IMR-90 (cell line): ENCODE measurements at regions not wholly inside any gene's neighbourhood (a gene's known extent, or its start where the extent isn't known, plus 50 kb on each side); places are given as distances from the start of the nearest gene placed in this dataset.

Experiments
- ATAC-seq: fragments of 200-7000 bp; cut with Tn5 transposase; 2 replicates; pipeline ENCODE4 v1.9.1; 2020; ENCODE audit warnings: low read depth, mild to moderate bottlenecking, moderate library complexity
- BruUV-seq: library from RNA; stranded (reverse); fragments of 400-500 nt; replicated peaks from 2 replicates; lab custom pipeline; 2021; lab: Mats Ljungman, UMichigan
- CTCF ChIA-PET: fragments of 300-600 bp; formaldehyde crosslinking; extraction: SDS; loops from one replicate; lab custom pipeline; 2021; ENCODE audit warnings: antibody characterized with exemption; lab: Yijun Ruan, JAX
- POLR2A ChIA-PET: fragments of 300-600 bp; sonication (Branson Sonifier 250); formaldehyde crosslinking; loops from one replicate; lab custom pipeline; 2022; ENCODE audit warnings: antibody characterized with exemption; ENCODE audit not compliant: unreplicated experiment; lab: Charles Lee
- DNase-seq: peaks from one replicate; pipeline ENCODE4 v3.0.0; 2013
- H2AFZ ChIP-seq: replicated peaks from 2 replicates; pipeline ENCODE3; 2013; ENCODE audit warnings: low read length, mild to moderate bottlenecking; ENCODE audit not compliant: poor library complexity
- H2AK5ac ChIP-seq: 2 replicates; pipeline ENCODE4 v1.6.1; 2013; ENCODE audit warnings: low read depth, low read length, inconsistent platforms
- H2AK9ac ChIP-seq: replicated peaks from 2 replicates; pipeline ENCODE3; 2013; ENCODE audit warnings: mild to moderate bottlenecking, low read depth, low read length, moderate library complexity; ENCODE audit not compliant: poor library complexity
- H2BK120ac ChIP-seq: 2 replicates; pipeline ENCODE4 v1.6.1; 2013; ENCODE audit warnings: low read depth, low read length, inconsistent platforms
- H2BK15ac ChIP-seq: 3 replicates; pipeline ENCODE4 v1.6.1; 2013; ENCODE audit warnings: low read depth, low read length, inconsistent platforms
- H2BK20ac ChIP-seq: 2 replicates; pipeline ENCODE4 v1.6.1; 2013; ENCODE audit warnings: low read depth, mild to moderate bottlenecking, inconsistent platforms, low read length, moderate library complexity
- H2BK5ac ChIP-seq: 2 replicates; pipeline ENCODE4 v1.6.1; 2013; ENCODE audit warnings: mild to moderate bottlenecking, low read depth, low read length, inconsistent platforms; ENCODE audit not compliant: poor library complexity, severe bottlenecking
- H3K14ac ChIP-seq: replicated peaks from 2 replicates; pipeline ENCODE4 v1.6.1; 2013; ENCODE audit warnings: low read depth, low read length, inconsistent platforms
- H3K18ac ChIP-seq: 2 replicates; pipeline ENCODE4 v1.6.1; 2013; ENCODE audit warnings: low read depth, low read length, control low read depth
- H3K23ac ChIP-seq: 2 replicates; pipeline ENCODE4 v1.6.1; 2013; ENCODE audit warnings: low read depth, low read length, inconsistent platforms
- H3K27ac ChIP-seq: 2 replicates; pipeline ENCODE4 v1.5.1; 2013; ENCODE audit warnings: mild to moderate bottlenecking, control low read depth, low read length; ENCODE audit not compliant: insufficient read depth
- H3K27me3 ChIP-seq: 2 replicates; pipeline ENCODE4 v1.6.1; 2013; ENCODE audit warnings: low read length; ENCODE audit not compliant: control insufficient read depth, insufficient read depth
- H3K36me3 ChIP-seq: 2 replicates; pipeline ENCODE4 v1.6.1; 2013; ENCODE audit warnings: low read length, mixed read lengths; ENCODE audit not compliant: control insufficient read depth, insufficient read depth
- H3K4ac ChIP-seq: 2 replicates; pipeline ENCODE4 v1.6.1; 2013; ENCODE audit warnings: low read depth, low read length, inconsistent platforms
- H3K4me1 ChIP-seq: 2 replicates; pipeline ENCODE4 v1.6.1; 2013; ENCODE audit warnings: low read length, mixed read lengths; ENCODE audit not compliant: control insufficient read depth, insufficient read depth
- H3K4me2 ChIP-seq: 2 replicates; pipeline ENCODE4 v1.6.1; 2013; ENCODE audit warnings: low read depth, mild to moderate bottlenecking, control low read depth, low read length, moderate library complexity
- H3K4me3 ChIP-seq: 2 replicates; pipeline ENCODE4 v1.5.1; 2013; ENCODE audit warnings: low read depth, mild to moderate bottlenecking, control low read depth, low read length, moderate library complexity; ENCODE audit not compliant: insufficient read depth
- H3K56ac ChIP-seq: 2 replicates; pipeline ENCODE4 v1.6.1; 2013; ENCODE audit warnings: low read length, inconsistent platforms; ENCODE audit not compliant: insufficient read depth; ENCODE audit errors: extremely low read depth
- H3K79me1 ChIP-seq, 2 experiments: 2 replicates each; pipeline ENCODE4 v1.6.1; 2013; ENCODE audit warnings: low read length in 2 of 2, inconsistent platforms in 1 of 2, low read depth in 1 of 2
- H3K9ac ChIP-seq: 2 replicates; pipeline ENCODE4 v1.6.1; 2013; ENCODE audit warnings: low read depth, low read length, control low read depth
- H3K9me1 ChIP-seq: 2 replicates; pipeline ENCODE4 v1.6.1; 2013; ENCODE audit warnings: low read length, inconsistent platforms; ENCODE audit not compliant: insufficient read depth
- H3K9me3 ChIP-seq: 2 replicates; pipeline ENCODE4 v1.6.1; 2013; ENCODE audit warnings: low read length; ENCODE audit not compliant: control insufficient read depth, insufficient read depth
- H4K20me1 ChIP-seq: 2 replicates; pipeline ENCODE4 v1.6.1; 2013; ENCODE audit warnings: low read length, inconsistent platforms; ENCODE audit not compliant: insufficient read depth
- H4K5ac ChIP-seq: 2 replicates; pipeline ENCODE4 v1.6.1; 2013; ENCODE audit warnings: mild to moderate bottlenecking, low read depth, low read length, control low read depth
- H4K8ac ChIP-seq, 2 experiments: 2 replicates each; pipeline ENCODE4 v1.6.1; 2013; ENCODE audit warnings: low read depth in 2 of 2, low read length in 2 of 2, control low read depth in 1 of 2, inconsistent platforms in 1 of 2
- H4K91ac ChIP-seq: 2 replicates; pipeline ENCODE4 v1.6.1; 2013; ENCODE audit warnings: low read depth, low read length, inconsistent platforms; ENCODE audit not compliant: insufficient read depth
- MAFK ChIP-seq: IDR thresholded peaks from 2 replicates; pipeline ENCODE4 v1.6.1; 2012; ENCODE audit warnings: low read depth, low read length, improper control_type of control experiment
- WGBS, 2 experiments: methylation state at CpG; one replicate each; pipeline versions ENCODE4 v1.1.5 to v1.1.7; 2013; ENCODE audit warnings: missing lambda C conversion rate in 2 of 2; ENCODE audit not compliant: insufficient read length in 1 of 2; ENCODE audit errors: extremely low coverage in 2 of 2; 5-methylcytosine and 5-hydroxymethylcytosine counted together
- dilution Hi-C: fragments of 300-500 bp; cut with HindIII; formaldehyde crosslinking; loops from one replicate; pipeline ENCODE4 v1.14.3; 2018; ENCODE audit warnings: low sequenced_read_pairs; ENCODE audit not compliant: unreplicated experiment
- in situ Hi-C: fragments of 300-500 bp; cut with MboI; formaldehyde crosslinking; loops from 3 replicates; pipeline ENCODE4 v1.14.3; 2019; ENCODE audit warnings: low sequenced_read_pairs, inconsistent platforms, mixed read lengths
- intact Hi-C: fragments of 100-400 bp; cut with micrococcal nuclease; formaldehyde crosslinking; loops from 2 replicates; pipeline ENCODE4 v1.10.0; 2022
- TF ChIP-seq, protein P1 (sequence below): fragments of 150-350 bp; IDR thresholded peaks from 2 replicates; pipeline ENCODE4 v1.6.1; 2017; ENCODE audit warnings: mild to moderate bottlenecking, antibody characterized with exemption, low read length, low read depth

DNA sequence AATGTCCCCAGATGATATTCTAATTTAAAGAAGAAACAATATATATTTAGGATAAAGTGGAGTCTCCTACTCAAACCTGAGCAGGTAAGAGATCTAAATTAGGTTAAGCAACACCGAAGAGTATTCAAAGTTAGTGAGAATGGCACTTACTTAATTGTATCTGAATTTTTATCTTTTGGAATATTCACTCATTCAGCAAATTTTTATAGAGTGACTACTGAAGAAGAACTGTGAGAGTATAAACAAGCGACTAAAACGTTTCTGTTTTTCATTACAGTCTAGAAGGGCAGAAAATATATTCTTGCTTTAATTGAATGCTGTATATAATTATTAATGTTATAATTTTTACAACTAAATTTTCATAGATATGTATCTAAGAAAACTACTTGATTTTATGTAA, 567.7 kb upstream of the TBL1XR1 start:
- no peak overlapping the region for H4K5ac ChIP-seq
- H4K8ac ChIP-seq, result peak overlapping the region in 1 of 2 experiments; percentile 8; a peak in 1 of 4 replicates
- TF ChIP-seq, protein P1, sequence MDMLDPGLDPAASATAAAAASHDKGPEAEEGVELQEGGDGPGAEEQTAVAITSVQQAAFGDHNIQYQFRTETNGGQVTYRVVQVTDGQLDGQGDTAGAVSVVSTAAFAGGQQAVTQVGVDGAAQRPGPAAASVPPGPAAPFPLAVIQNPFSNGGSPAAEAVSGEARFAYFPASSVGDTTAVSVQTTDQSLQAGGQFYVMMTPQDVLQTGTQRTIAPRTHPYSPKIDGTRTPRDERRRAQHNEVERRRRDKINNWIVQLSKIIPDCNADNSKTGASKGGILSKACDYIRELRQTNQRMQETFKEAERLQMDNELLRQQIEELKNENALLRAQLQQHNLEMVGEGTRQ, result no peak
- peak; percentile 58 for TF ChIP-seq MAFK
- in situ Hi-C loops, result no loop called here
- no peaks in the 10 kb centered on the region for H3K36me3 ChIP-seq
- CTCF ChIA-PET, result no interaction called here
- ATAC-seq (no peak), DNase-seq (no peak)
- no peak overlapping the region for H2AFZ ChIP-seq
- no peak overlapping the region for H3K4me3 ChIP-seq
- 0 out of 3 replicates have a peak overlapping the region, but pooled peaks have one; percentile 73 for H2BK15ac ChIP-seq
- no peak overlapping the region for H3K14ac ChIP-seq
- no peak overlapping the region for H3K4me2 ChIP-seq
- no CpG with 5 or more reads among the region's 3 CpGs for WGBS, 2 experiments
- H2AK5ac ChIP-seq, result no peak overlapping the region
- no peak overlapping the region for H4K91ac ChIP-seq
- H4K20me1 ChIP-seq, result no peaks in the 10 kb centered on the region
- H3K23ac ChIP-seq, result no peak overlapping the region
- intact Hi-C loops, result no loop called here
- no peak overlapping the region for H2BK5ac ChIP-seq
- peaks cover 8% of the 10 kb centered on the region; the same call in 1 of the 2 replicates for H3K9me3 ChIP-seq
- H2BK20ac ChIP-seq, result no peak overlapping the region
- H2AK9ac ChIP-seq, result no peak overlapping the region
- H3K27me3 ChIP-seq, result no peaks in the 10 kb centered on the region
- no peak overlapping the region for H3K9ac ChIP-seq
- dilution Hi-C loops, result no loop called here
- peak overlapping the region; percentile 58; the same call in 1 of the 2 replicates for H2BK120ac ChIP-seq
- no TSS peak for BruUV-seq
- no peaks in the 10 kb centered on the region for H3K79me1 ChIP-seq
- POLR2A ChIA-PET, result no interaction called here
- H3K4me1 ChIP-seq, result no peaks in the 10 kb centered on the region
- H3K27ac ChIP-seq, result no peak overlapping the region
- no peaks in the 10 kb centered on the region; the same call in 1 of the 2 replicates for H3K9me1 ChIP-seq
- peak overlapping the region; percentile 18; the same call in 1 of the 2 replicates for H3K18ac ChIP-seq
- no peak overlapping the region for H3K56ac ChIP-seq
- no peak overlapping the region; the same call in 1 of the 2 replicates for H3K4ac ChIP-seq
